NOMO-1 treated with dmso at 0.1 percent for 144 hours (cell line): ENCODE measurements at regions not wholly inside any gene's neighbourhood (a gene's known extent, or its start where the extent isn't known, plus 50 kb on each side); places are given as distances from the start of the nearest gene placed in this dataset.

ENCODE experiments used
- DNase-seq: peaks from one replicate; lab custom pipeline; 2025; ENCODE audit not compliant: unreplicated experiment; lab: John Stamatoyannopoulos, UW

- DNase-seq, result no peak
Observed at GRCh38 chr2:217153510-217153909, 293.6 kb upstream of the TNP1 start.

- no peak for DNase-seq
Observed at GRCh38 chr2:217152831-217153230, 293.0 kb upstream of the TNP1 start.

DNA sequence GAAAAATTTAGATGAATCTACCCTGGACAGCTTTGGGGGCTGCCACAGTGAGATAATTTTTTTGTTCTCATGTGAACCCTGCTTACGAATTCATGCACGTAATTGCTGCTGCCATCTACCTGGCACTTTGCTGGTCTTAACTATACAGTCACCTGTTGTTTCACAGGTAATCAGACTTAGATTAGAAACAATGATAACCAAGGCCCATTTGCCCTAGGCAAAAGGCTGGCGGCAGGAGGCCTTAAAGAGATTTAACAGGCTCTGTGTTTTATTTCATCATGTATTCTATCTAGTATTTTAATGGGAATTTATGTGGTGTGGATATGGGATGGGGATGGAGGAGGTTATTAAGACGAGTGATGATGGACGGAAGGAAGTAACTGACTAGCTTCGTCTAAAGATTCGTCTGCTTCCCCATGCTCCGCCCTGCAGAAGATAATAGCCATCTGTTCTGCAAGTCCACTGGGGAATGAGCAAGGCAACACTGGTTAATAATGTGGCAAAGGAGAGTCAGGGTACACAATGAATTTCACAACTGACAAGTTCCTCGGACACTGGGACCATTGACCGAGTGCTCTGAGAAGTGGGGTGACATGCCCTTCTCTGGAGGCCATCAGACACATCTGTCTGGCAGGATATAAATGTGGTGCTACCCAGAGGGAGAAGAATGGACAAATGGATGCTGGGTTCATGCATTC is 291.8 kb upstream of the TNP1 start:
- no peak for DNase-seq

- DNase-seq, result no peak
Observed at GRCh38 chr2:217150236-217150635, 290.4 kb upstream of the TNP1 start.

DNA sequence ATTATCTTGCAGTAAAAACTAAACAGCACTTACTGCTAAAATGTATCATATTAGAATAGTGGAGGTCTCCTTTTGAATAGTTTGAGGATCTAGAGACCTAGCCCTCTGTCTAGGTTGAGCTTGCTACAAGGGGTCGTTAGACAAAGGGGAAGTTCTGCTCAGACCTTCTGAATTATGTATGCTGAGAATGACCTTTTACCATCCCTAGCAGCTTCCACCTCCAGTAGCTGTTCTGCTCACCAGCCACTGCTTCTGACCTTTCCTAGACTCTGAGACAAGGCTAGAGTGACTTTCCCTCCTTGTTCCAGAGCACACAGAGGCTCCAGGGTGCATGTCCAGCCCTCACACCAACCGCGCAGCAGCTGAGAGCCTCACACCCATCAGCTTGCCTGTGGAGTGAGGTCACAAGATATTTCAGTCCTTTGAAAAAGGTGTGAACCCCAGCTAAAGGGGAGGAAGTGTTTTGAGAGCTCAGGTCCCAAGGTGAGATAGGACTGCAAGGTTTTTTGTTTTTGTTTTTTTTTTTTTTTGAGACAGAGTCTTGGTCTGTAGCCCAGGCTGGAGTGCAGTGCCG is 289.3 kb upstream of the TNP1 start:
- DNase-seq, result no peak

DNA sequence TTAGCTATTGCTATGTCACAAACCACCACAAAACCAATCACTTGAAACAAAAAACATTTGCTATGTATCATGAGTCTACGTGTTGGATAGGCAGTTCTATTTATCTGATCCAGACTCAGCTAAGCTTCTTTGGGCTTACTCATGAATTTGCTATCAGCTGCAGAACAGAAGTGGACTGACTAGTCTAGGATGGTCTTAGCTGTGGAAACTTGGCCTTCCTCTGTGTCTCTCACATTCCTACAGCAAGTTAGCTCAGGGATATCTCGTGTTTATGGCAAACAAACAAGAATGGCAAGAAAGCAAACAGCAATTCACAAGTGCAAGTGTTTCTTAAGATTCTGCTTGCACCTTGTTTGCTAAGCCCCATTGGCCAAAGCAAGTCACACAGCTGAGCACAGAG is 288.0 kb upstream of the TNP1 start:
- no peak for DNase-seq

DNA sequence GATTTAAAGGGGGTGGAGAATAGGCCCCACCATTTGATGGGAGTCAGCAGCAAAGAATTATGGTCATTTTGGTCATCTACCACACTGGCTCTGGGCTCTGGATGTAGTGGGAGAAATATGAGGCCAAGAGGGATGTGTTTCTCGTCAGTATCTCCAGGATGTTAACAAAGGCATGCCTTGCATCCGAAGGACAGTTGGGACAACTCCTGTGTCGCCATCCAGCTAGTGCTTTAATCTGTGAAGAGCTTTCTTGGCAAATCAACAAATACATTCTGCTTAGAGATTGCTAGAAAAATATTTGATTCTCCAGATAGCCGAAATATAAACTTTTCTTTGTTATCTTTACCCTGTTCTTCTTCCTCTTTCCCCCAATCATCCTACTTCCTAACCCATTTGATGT is 287.1 kb upstream of the TNP1 start:
- no peak for DNase-seq

- no peak for DNase-seq
Observed at GRCh38 chr2:217142649-217143266, 282.9 kb upstream of the TNP1 start.

GRCh38 chr2:217138284-217138683 is 278.4 kb upstream of the TNP1 start:
- DNase-seq, result no peak

- DNase-seq, result no peak
Observed at GRCh38 chr2:217127744-217128143, 267.9 kb upstream of the TNP1 start.

- DNase-seq, result no peak
Observed at GRCh38 chr2:217125014-217125413, 265.1 kb upstream of the TNP1 start.

GRCh38 chr2:217124050-217124449 is 264.2 kb upstream of the TNP1 start:
- no peak for DNase-seq

DNA sequence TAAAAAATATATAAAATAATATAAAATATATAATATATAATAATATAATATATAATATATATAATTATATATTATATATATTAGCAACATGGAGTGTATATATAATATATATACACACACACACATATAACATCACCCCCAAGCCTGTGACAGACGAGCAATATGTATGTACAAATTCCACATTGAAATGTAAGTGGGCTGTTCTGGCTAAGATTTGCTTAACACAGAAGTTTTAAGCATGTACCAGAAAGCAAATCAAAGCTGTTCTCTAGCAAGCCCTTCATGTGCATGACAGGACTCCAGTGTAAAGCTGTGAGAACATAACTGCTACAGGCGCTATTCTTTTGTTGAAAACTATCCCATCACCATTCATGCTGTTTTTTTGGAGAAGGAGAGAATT is 261.7 kb upstream of the TNP1 start:
- DNase-seq, result no peak

DNA sequence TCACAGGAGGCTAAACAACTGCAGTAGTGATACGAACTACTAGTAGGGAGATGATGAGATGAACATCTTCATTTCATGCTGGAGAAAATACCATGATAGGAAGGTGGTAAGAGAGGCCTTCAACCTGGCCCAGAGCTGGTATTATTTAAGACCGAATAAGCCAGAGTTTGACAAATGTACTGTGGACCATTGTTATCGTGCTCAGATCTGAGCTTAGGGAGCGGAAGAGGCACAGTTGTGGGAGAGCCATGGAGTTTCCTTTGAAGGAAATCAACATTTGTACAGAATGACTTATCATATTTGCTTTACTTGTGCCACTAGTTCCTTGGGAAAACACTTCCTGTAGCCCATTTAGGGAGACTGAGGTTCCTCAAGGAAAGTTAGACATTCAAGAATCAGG is 260.6 kb upstream of the TNP1 start:
- no peak for DNase-seq

GRCh38 chr2:217118559-217119284 is 258.9 kb upstream of the TNP1 start:
- DNase-seq, result no peak

GRCh38 chr2:217117523-217117922 is 257.7 kb upstream of the TNP1 start:
- DNase-seq, result no peak

DNA sequence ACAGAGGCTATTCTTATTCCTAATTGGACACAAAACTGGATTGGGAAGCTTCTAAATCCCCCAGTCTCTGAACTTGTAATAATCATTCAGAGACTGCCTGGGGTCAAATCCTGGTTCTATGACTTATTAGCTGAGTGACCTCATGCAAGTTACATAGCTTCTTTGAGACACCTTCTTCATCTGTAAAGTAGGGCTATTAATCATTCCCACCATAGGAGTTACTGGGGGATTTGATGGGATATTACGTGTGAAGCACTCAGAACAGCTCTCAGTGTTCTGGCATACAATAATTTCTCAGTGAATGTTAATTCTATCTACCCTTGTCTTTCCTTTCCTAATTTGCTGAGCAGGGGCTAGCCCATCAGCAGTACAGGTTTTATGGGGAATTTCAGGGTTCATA is 256.7 kb upstream of the TNP1 start:
- DNase-seq, result no peak

- no peak for DNase-seq
Observed at GRCh38 chr2:217114117-217114516, 254.3 kb upstream of the TNP1 start.

- no peak for DNase-seq
Observed at GRCh38 chr2:217113491-217113890, 253.6 kb upstream of the TNP1 start.

GRCh38 chr2:217110550-217110949 is 250.7 kb upstream of the TNP1 start:
- no peak for DNase-seq

GRCh38 chr2:217108575-217109027 is 248.7 kb upstream of the TNP1 start:
- DNase-seq, result no peak

DNA sequence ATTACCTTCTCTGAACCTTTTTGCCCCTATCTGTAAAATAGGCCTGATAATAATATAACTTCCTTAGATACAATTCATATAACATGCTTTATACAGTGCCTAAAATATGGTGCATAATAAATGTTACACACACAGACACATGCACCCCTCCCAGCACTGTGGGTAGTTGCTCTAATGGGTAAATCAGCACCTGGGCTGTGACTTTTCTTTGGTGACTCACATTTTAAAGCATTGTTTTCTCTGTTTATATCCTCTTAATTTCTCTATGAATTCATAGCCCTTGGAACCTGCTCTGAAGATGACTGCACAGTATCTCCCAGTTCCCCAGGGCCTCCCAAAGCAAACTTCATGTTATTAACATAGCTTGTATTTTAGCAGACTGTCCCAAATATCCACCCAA is 248.2 kb upstream of the TNP1 start:
- DNase-seq, result no peak
